Smooth muscle cell (in vitro differentiated cells): ENCODE measurements at regions not wholly inside any gene's neighbourhood (a gene's known extent, or its start where the extent isn't known, plus 50 kb on each side); places are given as distances from the start of the nearest gene placed in this dataset.

ENCODE experiments used
- DNase-seq: peaks from one replicate; lab custom pipeline; 2025; ENCODE audit not compliant: unreplicated experiment; lab: John Stamatoyannopoulos, UW
- H2AFZ ChIP-seq: fragments of 200-600 bp; sonication (generic); 2 replicates; pipeline ENCODE4 v1.6.0; 2016; ENCODE audit warnings: antibody characterized with exemption, low read depth, mild to moderate bottlenecking
- H3F3A ChIP-seq: fragments of 200-600 bp; sonication (generic); 2 replicates; pipeline ENCODE4 v1.6.0; 2017; ENCODE audit warnings: antibody characterized with exemption, low read depth
- H3K27ac ChIP-seq: fragments of 200-600 bp; sonication (generic); 2 replicates; pipeline ENCODE4 v1.5.1; 2016; ENCODE audit warnings: low read depth, mild to moderate bottlenecking
- H3K27me3 ChIP-seq: fragments of 200-600 bp; sonication (generic); 2 replicates; pipeline ENCODE4 v1.6.1; 2016; ENCODE audit warnings: low read depth, mild to moderate bottlenecking
- H3K36me3 ChIP-seq: fragments of 200-600 bp; sonication (generic); 2 replicates; pipeline ENCODE4 v1.5.1; 2016; ENCODE audit warnings: low read depth
- H3K4me1 ChIP-seq: fragments of 200-600 bp; sonication (generic); 2 replicates; pipeline ENCODE4 v1.5.1; 2016; ENCODE audit warnings: low read depth
- H3K4me2 ChIP-seq: fragments of 200-600 bp; sonication (generic); 2 replicates; pipeline ENCODE4 v1.6.0; 2016; ENCODE audit warnings: mild to moderate bottlenecking
- H3K4me3 ChIP-seq: fragments of 200-600 bp; sonication (generic); 2 replicates; pipeline ENCODE4 v1.5.1; 2016; ENCODE audit warnings: mild to moderate bottlenecking
- H3K79me2 ChIP-seq: fragments of 200-600 bp; sonication (generic); 2 replicates; pipeline ENCODE4 v1.6.0; 2016; ENCODE audit warnings: low read depth, mild to moderate bottlenecking
- H3K9ac ChIP-seq: fragments of 200-600 bp; sonication (generic); 2 replicates; pipeline ENCODE4 v1.6.0; 2016; ENCODE audit warnings: low read depth
- H3K9me3 ChIP-seq: fragments of 200-600 bp; sonication (generic); replicated peaks from 2 replicates; pipeline ENCODE4 v1.5.1; 2016; ENCODE audit warnings: low read depth
- H4K20me1 ChIP-seq: fragments of 200-600 bp; sonication (generic); 2 replicates; pipeline ENCODE4 v1.6.0; 2016; ENCODE audit warnings: low read depth
- WGBS: methylation state at CpG from one replicate; pipeline ENCODE4 v1.1.7; 2016; ENCODE audit warnings: low lambda C conversion rate; 5-methylcytosine and 5-hydroxymethylcytosine counted together
- TF ChIP-seq, protein P1 (sequence below): fragments of 200-600 bp; sonication (generic); IDR thresholded peaks from 2 replicates; pipeline ENCODE4 v1.5.1; 2017; ENCODE audit warnings: borderline replicate concordance, mild to moderate bottlenecking, antibody characterized with exemption; ENCODE audit not compliant: insufficient read depth, poor library complexity, severe bottlenecking

DNA sequence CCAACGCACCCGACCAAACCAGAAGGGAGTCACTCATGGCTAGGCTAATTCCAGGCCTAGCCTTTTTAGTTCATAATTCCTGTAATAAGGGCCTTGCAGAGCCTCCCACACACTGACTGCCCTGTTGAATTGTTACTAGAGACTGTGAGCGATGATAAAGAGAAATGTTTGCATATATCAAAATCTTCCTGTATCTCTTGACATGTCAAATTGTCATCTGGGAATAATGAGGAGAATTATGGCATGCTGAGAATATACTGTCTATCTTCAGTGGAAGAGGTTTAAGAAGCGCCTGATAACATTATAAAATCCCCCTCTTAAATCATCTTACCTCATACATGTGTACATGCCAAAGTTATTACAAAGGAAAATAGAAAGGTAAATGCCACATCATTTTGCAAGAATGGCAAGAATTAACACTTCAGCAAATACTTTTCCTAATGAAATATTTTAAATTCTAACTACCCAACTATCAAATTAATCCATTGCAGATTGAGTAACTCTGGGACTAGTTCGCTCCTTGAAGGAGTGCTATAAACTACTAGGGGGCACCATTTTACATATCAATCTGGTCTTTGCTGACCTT, 144.1 kb downstream of the CENPF start:
- H4K20me1 ChIP-seq, result no peaks in the 10 kb centered on the region
- no peak overlapping the region for H2AFZ ChIP-seq
- DNase-seq, result no peak
- H3K4me1 ChIP-seq, result no peaks in the 10 kb centered on the region
- no peaks in the 10 kb centered on the region for H3F3A ChIP-seq
- 92% methylated on average over 5 of the region's 5 CpGs for WGBS
- H3K9me3 ChIP-seq, result no peaks in the 10 kb centered on the region
- peaks cover 4% of the 10 kb centered on the region for H3K27me3 ChIP-seq
- TF ChIP-seq, protein P1, sequence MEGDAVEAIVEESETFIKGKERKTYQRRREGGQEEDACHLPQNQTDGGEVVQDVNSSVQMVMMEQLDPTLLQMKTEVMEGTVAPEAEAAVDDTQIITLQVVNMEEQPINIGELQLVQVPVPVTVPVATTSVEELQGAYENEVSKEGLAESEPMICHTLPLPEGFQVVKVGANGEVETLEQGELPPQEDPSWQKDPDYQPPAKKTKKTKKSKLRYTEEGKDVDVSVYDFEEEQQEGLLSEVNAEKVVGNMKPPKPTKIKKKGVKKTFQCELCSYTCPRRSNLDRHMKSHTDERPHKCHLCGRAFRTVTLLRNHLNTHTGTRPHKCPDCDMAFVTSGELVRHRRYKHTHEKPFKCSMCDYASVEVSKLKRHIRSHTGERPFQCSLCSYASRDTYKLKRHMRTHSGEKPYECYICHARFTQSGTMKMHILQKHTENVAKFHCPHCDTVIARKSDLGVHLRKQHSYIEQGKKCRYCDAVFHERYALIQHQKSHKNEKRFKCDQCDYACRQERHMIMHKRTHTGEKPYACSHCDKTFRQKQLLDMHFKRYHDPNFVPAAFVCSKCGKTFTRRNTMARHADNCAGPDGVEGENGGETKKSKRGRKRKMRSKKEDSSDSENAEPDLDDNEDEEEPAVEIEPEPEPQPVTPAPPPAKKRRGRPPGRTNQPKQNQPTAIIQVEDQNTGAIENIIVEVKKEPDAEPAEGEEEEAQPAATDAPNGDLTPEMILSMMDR, result no peak
- H3K36me3 ChIP-seq, result no peaks in the 10 kb centered on the region
- H3K9ac ChIP-seq, result no peak overlapping the region
- H3K27ac ChIP-seq, result no peak overlapping the region
- H3K4me3 ChIP-seq, result no peak overlapping the region
- H3K4me2 ChIP-seq, result no peak overlapping the region
- H3K79me2 ChIP-seq, result no peaks in the 10 kb centered on the region

DNA sequence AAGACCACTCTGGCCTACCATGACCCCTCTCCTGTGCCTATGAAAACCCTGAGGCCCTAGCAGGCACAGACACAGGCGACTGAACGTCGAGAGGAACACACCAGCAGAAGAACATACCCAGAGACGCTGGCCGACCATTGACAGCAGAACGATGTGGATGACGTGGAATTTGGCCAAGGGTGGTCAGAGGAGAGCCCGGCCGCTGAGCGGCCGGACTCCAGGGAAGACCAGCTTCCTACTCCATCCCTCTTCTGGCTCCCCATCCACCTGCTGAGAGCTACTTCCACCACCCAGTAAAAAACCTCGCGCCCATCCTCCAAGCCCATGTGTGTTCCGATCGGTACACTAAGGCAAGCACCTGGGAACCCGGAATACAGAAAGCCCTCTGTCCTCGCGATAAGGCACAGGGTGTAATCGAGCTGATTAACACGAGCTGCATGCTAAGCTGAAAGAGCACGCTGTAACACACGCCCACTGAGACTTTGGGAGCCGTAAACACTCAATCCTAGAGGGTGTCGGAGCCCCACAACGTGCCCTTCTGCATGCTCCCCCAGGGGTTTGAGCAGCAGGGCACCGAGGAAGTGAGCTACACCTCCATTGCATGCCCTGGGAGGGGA, 150.3 kb downstream of the CENPF start:
- no peak overlapping the region for H3K4me2 ChIP-seq
- no peaks in the 10 kb centered on the region for H3K4me1 ChIP-seq
- H3K9me3 ChIP-seq, result no peaks in the 10 kb centered on the region
- H3K4me3 ChIP-seq, result no peak overlapping the region
- DNase-seq, result no peak
- H4K20me1 ChIP-seq, result no peaks in the 10 kb centered on the region
- no peak overlapping the region for H2AFZ ChIP-seq
- H3K9ac ChIP-seq, result no peak overlapping the region
- no peaks in the 10 kb centered on the region for H3K36me3 ChIP-seq
- H3K27me3 ChIP-seq, result no peaks in the 10 kb centered on the region
- no peak overlapping the region for H3K27ac ChIP-seq
- TF ChIP-seq, protein P1, result no peak
- no peaks in the 10 kb centered on the region for H3F3A ChIP-seq
- H3K79me2 ChIP-seq, result no peaks in the 10 kb centered on the region
- WGBS, result 91% methylated on average over 26 of the region's 26 CpGs

DNA sequence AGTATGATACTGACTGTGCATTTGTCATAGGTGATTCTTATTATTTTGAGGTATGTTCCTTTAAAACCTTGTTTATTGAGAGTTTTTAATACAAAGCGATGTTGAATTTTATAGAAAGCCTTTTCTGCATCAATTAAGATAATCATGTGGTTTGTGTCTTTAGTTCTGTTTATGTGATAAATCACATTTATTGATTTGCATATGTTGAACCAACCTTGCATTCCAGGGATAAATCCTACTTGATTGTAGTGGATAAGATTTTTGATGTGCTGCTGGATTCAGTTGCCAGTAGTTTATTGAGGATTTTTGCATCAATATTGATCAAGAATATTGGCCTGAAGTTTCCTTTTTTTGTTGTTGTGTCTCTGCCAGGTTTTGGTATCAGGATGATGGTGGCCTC, 158.0 kb downstream of the CENPF start:
- WGBS, result 72% methylated on average over 1 of the region's 1 CpG
- TF ChIP-seq, protein P1, result no peak
- H3K4me3 ChIP-seq, result no peak overlapping the region

DNA sequence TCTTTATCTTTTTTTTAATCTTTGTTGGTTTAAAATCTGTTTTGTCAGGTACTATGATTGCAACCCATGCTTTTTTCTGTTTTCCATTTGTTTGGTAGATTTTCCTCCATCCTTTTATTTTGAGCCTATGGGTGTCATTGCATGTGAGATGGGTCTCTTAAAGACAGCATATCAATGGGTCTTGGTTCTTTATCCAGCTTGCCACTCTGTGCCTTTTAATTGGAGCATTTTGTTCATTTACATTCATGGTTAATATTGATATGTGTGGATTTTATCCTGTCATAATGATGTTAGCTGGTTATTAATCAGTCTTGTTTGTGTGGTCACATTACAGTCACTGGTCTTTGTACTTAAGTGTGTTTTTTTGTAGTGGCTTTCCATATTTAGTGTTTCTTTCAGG, 159.9 kb downstream of the CENPF start:
- no peak overlapping the region for H3K4me2 ChIP-seq
- DNase-seq, result no peak
- no peaks in the 10 kb centered on the region for H3K27me3 ChIP-seq
- no peaks in the 10 kb centered on the region for H4K20me1 ChIP-seq
- H3F3A ChIP-seq, result no peaks in the 10 kb centered on the region
- no peak overlapping the region for H3K9ac ChIP-seq
- H3K9me3 ChIP-seq, result no peaks in the 10 kb centered on the region
- no peak overlapping the region for H2AFZ ChIP-seq
- H3K4me3 ChIP-seq, result no peak overlapping the region
- H3K4me1 ChIP-seq, result no peaks in the 10 kb centered on the region
- TF ChIP-seq, protein P1, result no peak
- H3K79me2 ChIP-seq, result no peaks in the 10 kb centered on the region
- H3K36me3 ChIP-seq, result no peaks in the 10 kb centered on the region
- H3K27ac ChIP-seq, result no peak overlapping the region

More for the DNA sequence above, 158.0 kb downstream of the CENPF start:
- H3K9ac ChIP-seq, result no peak overlapping the region
- no peaks in the 10 kb centered on the region for H4K20me1 ChIP-seq
- H3K27ac ChIP-seq, result no peak overlapping the region
- no peaks in the 10 kb centered on the region for H3K4me1 ChIP-seq
- H3K4me2 ChIP-seq, result no peak overlapping the region
- no peaks in the 10 kb centered on the region for H3K36me3 ChIP-seq
- no peaks in the 10 kb centered on the region for H3K79me2 ChIP-seq
- no peak for DNase-seq
- no peaks in the 10 kb centered on the region for H3F3A ChIP-seq
- no peaks in the 10 kb centered on the region for H3K27me3 ChIP-seq
- H3K9me3 ChIP-seq, result no peaks in the 10 kb centered on the region
- H2AFZ ChIP-seq, result no peak overlapping the region
